Muscle of leg (tissue), 3 donors: ENCODE measurements at regions not wholly inside any gene's neighbourhood (a gene's known extent, or its start where the extent isn't known, plus 50 kb on each side); places are given as distances from the start of the nearest gene placed in this dataset.

Experiments used
- DNase-seq: peaks from one replicate; pipeline ENCODE4 v3.0.0; 2013
- H3K27ac ChIP-seq: one replicate; pipeline ENCODE4 v1.5.1; 2013; ENCODE audit warnings: mild to moderate bottlenecking, low read length, control low read depth
- H3K27me3 ChIP-seq: one replicate; pipeline ENCODE4 v1.6.1; 2013; ENCODE audit warnings: low read length; ENCODE audit not compliant: control insufficient read depth, insufficient read depth
- H3K36me3 ChIP-seq: one replicate; pipeline ENCODE4 v1.6.1; 2013; ENCODE audit warnings: low read length; ENCODE audit not compliant: control insufficient read depth, insufficient read depth
- H3K4me1 ChIP-seq: one replicate; pipeline ENCODE4 v1.6.1; 2013; ENCODE audit warnings: low read length; ENCODE audit not compliant: control insufficient read depth, insufficient read depth
- H3K4me3 ChIP-seq: one replicate; pipeline ENCODE4 v1.5.1; 2013; ENCODE audit warnings: low read length, control low read depth
- H3K9me3 ChIP-seq: replicated peaks from 2 replicates; pipeline ENCODE4 v1.6.1; 2013; ENCODE audit warnings: low read depth, low read length; ENCODE audit not compliant: control insufficient read depth
- WGBS: methylation state at CpG from one replicate; pipeline ENCODE4 v1.1.5; 2013; ENCODE audit warnings: missing lambda C conversion rate; ENCODE audit not compliant: insufficient coverage; 5-methylcytosine and 5-hydroxymethylcytosine counted together

- Histone ChIP-seq H3K9me3 (no peaks in the 10 kb centered on the region), H3K27me3 (no peaks in the 10 kb centered on the region), H3K4me1 (peaks cover 2% of the 10 kb centered on the region), H3K36me3 (no peaks in the 10 kb centered on the region), H3K27ac (no peak overlapping the region), H3K4me3 (no peak overlapping the region)
- no peak for DNase-seq
- 86% methylated on average over 1 of the region's 2 CpGs for WGBS
Observed at GRCh38 chr1:170339534-170339933, 192.4 kb upstream of the GORAB start.

- Histone ChIP-seq H3K9me3 (no peaks in the 10 kb centered on the region), H3K27me3 (no peaks in the 10 kb centered on the region), H3K27ac (no peak overlapping the region), H3K4me3 (no peak overlapping the region), H3K4me1 (peaks cover 2% of the 10 kb centered on the region), H3K36me3 (no peaks in the 10 kb centered on the region)
- 100% methylated on average over 1 of the region's 2 CpGs for WGBS
- no peak for DNase-seq
Observed at GRCh38 chr1:170340308-170340707, 191.7 kb upstream of the GORAB start.

- WGBS: no CpG with 5 or more reads among the region's 2 CpGs
- peak; percentile 44 for DNase-seq
- Histone ChIP-seq H3K27me3 (no peaks in the 10 kb centered on the region), H3K9me3 (no peaks in the 10 kb centered on the region), H3K4me3 (no peak overlapping the region), H3K36me3 (no peaks in the 10 kb centered on the region), H3K27ac (no peak overlapping the region), H3K4me1 (peaks cover 2% of the 10 kb centered on the region)
Observed at GRCh38 chr1:170351366-170351946, 180.5 kb upstream of the GORAB start.

- 75% methylated on average over 4 of the region's 4 CpGs for WGBS
- Histone ChIP-seq H3K27ac (no peak overlapping the region), H3K4me3 (no peak overlapping the region), H3K36me3 (no peaks in the 10 kb centered on the region), H3K27me3 (no peaks in the 10 kb centered on the region), H3K4me1 (no peaks in the 10 kb centered on the region), H3K9me3 (no peaks in the 10 kb centered on the region)
- peak; percentile 16 for DNase-seq
Observed at GRCh38 chr1:170354246-170354645, 177.7 kb upstream of the GORAB start.

GRCh38 chr1:170354690-170355089 lies 177.3 kb upstream of the GORAB start:
- WGBS: 100% methylated on average over 1 of the region's 3 CpGs

GRCh38 chr1:170355267-170355801 lies 176.6 kb upstream of the GORAB start:
- no peak overlapping the region for H3K4me3 ChIP-seq
- no peak overlapping the region for H3K27ac ChIP-seq
- H3K27me3 ChIP-seq: no peaks in the 10 kb centered on the region
- peaks cover 2% of the 10 kb centered on the region for H3K9me3 ChIP-seq
- DNase-seq: peak; percentile 26
- H3K36me3 ChIP-seq: no peaks in the 10 kb centered on the region
- H3K4me1 ChIP-seq: no peaks in the 10 kb centered on the region

More at GRCh38 chr1:170354690-170355089, 177.3 kb upstream of the GORAB start:
- Histone ChIP-seq H3K27me3 (no peaks in the 10 kb centered on the region), H3K36me3 (no peaks in the 10 kb centered on the region), H3K27ac (no peak overlapping the region), H3K4me1 (no peaks in the 10 kb centered on the region), H3K4me3 (no peak overlapping the region), H3K9me3 (peaks cover 2% of the 10 kb centered on the region)
- DNase-seq: no peak

- H3K4me1 ChIP-seq: no peaks in the 10 kb centered on the region
- H3K9me3 ChIP-seq: peaks cover 2% of the 10 kb centered on the region
- no peak overlapping the region for H3K4me3 ChIP-seq
- DNase-seq: no peak
- H3K27me3 ChIP-seq: no peaks in the 10 kb centered on the region
- no peak overlapping the region for H3K27ac ChIP-seq
- H3K36me3 ChIP-seq: no peaks in the 10 kb centered on the region
Observed at GRCh38 chr1:170356585-170356984, 175.4 kb upstream of the GORAB start.

GRCh38 chr1:170357750-170358149 lies 174.2 kb upstream of the GORAB start:
- no peak overlapping the region for H3K4me3 ChIP-seq
- H3K4me1 ChIP-seq: no peaks in the 10 kb centered on the region
- no CpG with 5 or more reads among the region's 1 CpG for WGBS
- H3K36me3 ChIP-seq: no peaks in the 10 kb centered on the region
- no peaks in the 10 kb centered on the region for H3K27me3 ChIP-seq
- DNase-seq: no peak
- H3K27ac ChIP-seq: no peak overlapping the region
- peaks cover 2% of the 10 kb centered on the region for H3K9me3 ChIP-seq

GRCh38 chr1:170360601-170361000 lies 171.4 kb upstream of the GORAB start:
- H3K9me3 ChIP-seq: peaks cover 2% of the 10 kb centered on the region
- H3K27me3 ChIP-seq: no peaks in the 10 kb centered on the region
- no peak overlapping the region for H3K4me3 ChIP-seq
- no peaks in the 10 kb centered on the region for H3K4me1 ChIP-seq
- H3K27ac ChIP-seq: no peak overlapping the region
- WGBS: no CpG with 5 or more reads among the region's 3 CpGs
- DNase-seq: no peak
- H3K36me3 ChIP-seq: no peaks in the 10 kb centered on the region

GRCh38 chr1:170365331-170365730 lies 166.6 kb upstream of the GORAB start:
- WGBS: no CpG with 5 or more reads among the region's 2 CpGs
- Histone ChIP-seq H3K27me3 (no peaks in the 10 kb centered on the region), H3K36me3 (no peaks in the 10 kb centered on the region), H3K9me3 (peaks cover 3% of the 10 kb centered on the region), H3K4me3 (no peak overlapping the region), H3K4me1 (no peaks in the 10 kb centered on the region), H3K27ac (no peak overlapping the region)
- DNase-seq: no peak

- WGBS: 100% methylated on average over 2 of the region's 2 CpGs
- no peak for DNase-seq
Observed at GRCh38 chr1:170366980-170367379, 165.0 kb upstream of the GORAB start.

More at GRCh38 chr1:170366980-170367379, 165.0 kb upstream of the GORAB start:
- Histone ChIP-seq H3K27ac (no peak overlapping the region), H3K4me3 (no peak overlapping the region), H3K9me3 (peaks cover 3% of the 10 kb centered on the region), H3K27me3 (no peaks in the 10 kb centered on the region), H3K36me3 (no peaks in the 10 kb centered on the region), H3K4me1 (no peaks in the 10 kb centered on the region)
